HG03175 (cell line): ENCODE measurements at regions not wholly inside any gene's neighbourhood (a gene's known extent, or its start where the extent isn't known, plus 50 kb on each side); places are given as distances from the start of the nearest gene placed in this dataset.
"Not testable (repeated sequence)": the region's sequence is repeated elsewhere in the genome, so short reads cannot be mapped to it uniquely, and the experiment has no call there.

Experiments
- ATAC-seq: cut with Tn5 transposase; IDR thresholded peaks from one replicate; pipeline ENCODE4 v1.9.1; 2021; ENCODE audit warnings: mild to moderate bottlenecking, moderate library complexity; ENCODE audit not compliant: unreplicated experiment

GRCh38 chr13:90633849-90634248 lies 713.6 kb upstream of the MIR17HG start:
- ATAC-seq = no peak

- no peak for ATAC-seq
Observed at GRCh38 chr13:90640976-90641375, 706.5 kb upstream of the MIR17HG start.

GRCh38 chr13:90641884-90642283 lies 705.6 kb upstream of the MIR17HG start:
- ATAC-seq = no peak

GRCh38 chr13:90645582-90645981 lies 701.9 kb upstream of the MIR17HG start:
- ATAC-seq = no peak

GRCh38 chr13:90648497-90648896 lies 699.0 kb upstream of the MIR17HG start:
- no peak for ATAC-seq

GRCh38 chr13:90652036-90652435 lies 695.5 kb upstream of the MIR17HG start:
- ATAC-seq = no peak

GRCh38 chr13:90654970-90655369 lies 692.5 kb upstream of the MIR17HG start:
- no peak for ATAC-seq

- not testable (repeated sequence) for ATAC-seq
Observed at GRCh38 chr13:90664200-90664599, 683.3 kb upstream of the MIR17HG start.

GRCh38 chr13:90673746-90674145 lies 673.7 kb upstream of the MIR17HG start:
- no peak for ATAC-seq

- no peak for ATAC-seq
Observed at GRCh38 chr13:90675129-90675528, 672.4 kb upstream of the MIR17HG start.

GRCh38 chr13:90680826-90681225 lies 666.7 kb upstream of the MIR17HG start:
- ATAC-seq = no peak

- ATAC-seq = no peak
Observed at GRCh38 chr13:90683711-90684131, 663.8 kb upstream of the MIR17HG start.

GRCh38 chr13:90686442-90686841 lies 661.0 kb upstream of the MIR17HG start:
- no peak for ATAC-seq

GRCh38 chr13:90689111-90689510 lies 658.4 kb upstream of the MIR17HG start:
- ATAC-seq = no peak

- no peak for ATAC-seq
Observed at GRCh38 chr13:90690458-90691080, 656.9 kb upstream of the MIR17HG start.

- ATAC-seq = no peak
Observed at GRCh38 chr13:90696254-90696653, 651.2 kb upstream of the MIR17HG start.

- ATAC-seq = no peak
Observed at GRCh38 chr13:90696656-90697055, 650.8 kb upstream of the MIR17HG start.

- no peak for ATAC-seq
Observed at GRCh38 chr13:90700340-90700739, 647.1 kb upstream of the MIR17HG start.

GRCh38 chr13:90701264-90701663 lies 646.2 kb upstream of the MIR17HG start:
- no peak for ATAC-seq

GRCh38 chr13:90702050-90702449 lies 645.4 kb upstream of the MIR17HG start:
- no peak for ATAC-seq

- ATAC-seq = no peak
Observed at GRCh38 chr13:90706631-90707030, 640.9 kb upstream of the MIR17HG start.

GRCh38 chr13:90708128-90708527 lies 639.4 kb upstream of the MIR17HG start:
- ATAC-seq = no peak

GRCh38 chr13:90709319-90709718 lies 638.2 kb upstream of the MIR17HG start:
- ATAC-seq = no peak
